UCSD-AML1 (cell line): ENCODE measurements at regions not wholly inside any gene's neighbourhood (a gene's known extent, or its start where the extent isn't known, plus 50 kb on each side); places are given as distances from the start of the nearest gene placed in this dataset.
"Not testable (repeated sequence)": the region's sequence is repeated elsewhere in the genome, so short reads cannot be mapped to it uniquely, and the experiment has no call there.

Experiments used
- DNase-seq: peaks from one replicate; lab custom pipeline; 2025; ENCODE audit not compliant: unreplicated experiment; lab: John Stamatoyannopoulos, UW

DNA sequence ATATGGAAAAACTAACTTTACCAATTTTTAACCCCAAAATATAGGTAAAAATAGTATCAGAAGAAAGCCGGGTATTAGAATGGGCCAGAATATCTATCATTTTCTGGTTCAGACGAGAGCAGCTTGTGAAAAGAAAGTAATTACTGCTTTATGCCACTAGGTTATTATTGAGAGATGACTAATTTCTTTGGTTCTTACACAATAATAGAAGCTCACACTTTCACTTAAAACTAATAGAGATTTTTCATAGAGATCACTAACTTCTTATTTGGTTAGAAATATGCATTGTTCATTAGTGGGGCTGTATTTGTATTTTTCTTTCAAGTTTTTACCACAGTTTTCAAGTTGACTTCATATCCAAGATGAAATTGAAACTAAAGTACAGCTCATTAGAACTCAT is 1241.2 kb upstream of the FLRT2 start:
- DNase-seq, result no peak

GRCh38 chr14:84298663-84299195 is 1231.2 kb upstream of the FLRT2 start:
- no peak for DNase-seq

DNA sequence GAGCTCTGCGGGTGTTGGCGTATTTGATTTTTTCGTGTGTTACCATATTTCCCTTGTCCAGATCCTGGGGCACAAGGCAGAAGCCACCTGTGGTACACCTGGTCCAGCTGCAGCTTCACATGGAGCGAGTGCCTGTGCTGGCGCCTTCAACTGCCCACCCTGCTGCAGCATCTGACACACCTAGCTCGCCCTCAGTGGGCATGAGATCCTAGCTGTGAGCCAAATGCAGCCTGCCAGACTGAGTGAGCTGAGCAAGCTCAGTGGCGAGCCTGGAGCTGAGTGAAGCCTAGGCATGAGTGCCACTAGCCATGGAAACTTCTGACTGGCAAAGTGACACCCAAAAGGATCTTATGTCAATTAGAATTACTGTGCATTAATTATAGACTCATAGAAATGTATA is 1226.8 kb upstream of the FLRT2 start:
- no peak for DNase-seq

GRCh38 chr14:84312551-84312950 is 1217.4 kb upstream of the FLRT2 start:
- DNase-seq, result no peak

GRCh38 chr14:84323450-84323849 is 1206.5 kb upstream of the FLRT2 start:
- DNase-seq, result no peak

DNA sequence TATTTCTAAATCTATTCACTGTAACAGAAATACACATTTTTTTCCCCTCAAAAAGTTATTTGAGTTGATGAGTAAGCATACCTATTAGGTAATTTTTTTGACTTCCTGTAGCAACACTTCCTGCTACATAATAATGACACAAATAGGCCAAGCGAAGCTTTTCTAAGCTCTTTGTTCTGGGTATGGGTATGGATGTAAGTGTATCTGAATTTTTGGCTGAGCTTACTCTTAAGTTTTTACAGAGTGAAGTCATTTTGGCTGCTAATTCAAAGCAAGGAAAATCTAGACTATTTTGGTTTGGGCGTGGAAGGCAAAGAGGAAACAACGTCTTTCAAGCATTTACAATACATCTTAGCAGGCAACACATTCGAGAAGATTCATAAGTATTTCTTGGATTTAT is 1206.0 kb upstream of the FLRT2 start:
- no peak for DNase-seq

GRCh38 chr14:84336433-84336832 is 1193.5 kb upstream of the FLRT2 start:
- no peak for DNase-seq

GRCh38 chr14:84340938-84341337 is 1189.0 kb upstream of the FLRT2 start:
- DNase-seq, result no peak

GRCh38 chr14:84341867-84342266 is 1188.1 kb upstream of the FLRT2 start:
- not testable (repeated sequence) for DNase-seq

GRCh38 chr14:84343656-84344055 is 1186.3 kb upstream of the FLRT2 start:
- DNase-seq, result no peak

DNA sequence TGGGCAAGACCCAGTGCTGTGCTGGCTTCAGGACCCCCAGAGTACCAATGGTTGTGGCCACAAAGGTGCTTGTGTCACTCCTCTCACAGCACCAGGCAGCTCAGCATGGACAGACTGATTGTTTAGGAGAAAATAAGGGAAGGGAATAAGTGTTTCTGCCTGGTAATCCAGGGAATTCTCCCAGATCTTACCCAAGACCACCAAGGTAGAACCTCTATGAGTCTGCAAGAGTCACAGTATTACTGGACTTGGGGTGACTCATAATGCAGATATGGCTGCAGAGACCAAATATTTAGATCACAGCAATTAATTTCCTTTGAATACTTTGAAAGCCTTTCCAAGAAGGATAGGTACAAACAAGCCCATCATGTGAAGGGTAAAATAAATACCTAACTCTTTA is 1178.3 kb upstream of the FLRT2 start:
- no peak for DNase-seq

GRCh38 chr14:84361476-84361875 is 1168.5 kb upstream of the FLRT2 start:
- DNase-seq, result no peak

DNA sequence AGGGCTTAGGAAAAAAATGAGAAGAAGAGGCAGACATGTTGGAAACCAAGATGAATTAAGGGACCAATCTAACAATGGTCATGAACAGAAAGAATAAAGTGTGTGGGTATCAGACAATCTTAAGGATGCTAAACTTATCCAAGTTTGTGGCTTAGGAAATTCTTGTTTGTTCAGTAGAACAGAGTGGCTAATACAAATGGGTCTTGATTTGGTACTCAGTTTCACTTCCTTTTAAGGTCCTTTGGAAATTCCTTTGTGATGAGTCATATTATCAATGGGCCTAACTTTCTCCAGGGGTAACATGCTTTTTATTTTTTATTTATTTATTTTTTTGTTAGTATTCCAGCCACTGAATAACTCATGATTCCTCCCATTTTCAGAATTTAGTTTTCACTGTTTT is 1154.7 kb upstream of the FLRT2 start:
- no peak for DNase-seq

DNA sequence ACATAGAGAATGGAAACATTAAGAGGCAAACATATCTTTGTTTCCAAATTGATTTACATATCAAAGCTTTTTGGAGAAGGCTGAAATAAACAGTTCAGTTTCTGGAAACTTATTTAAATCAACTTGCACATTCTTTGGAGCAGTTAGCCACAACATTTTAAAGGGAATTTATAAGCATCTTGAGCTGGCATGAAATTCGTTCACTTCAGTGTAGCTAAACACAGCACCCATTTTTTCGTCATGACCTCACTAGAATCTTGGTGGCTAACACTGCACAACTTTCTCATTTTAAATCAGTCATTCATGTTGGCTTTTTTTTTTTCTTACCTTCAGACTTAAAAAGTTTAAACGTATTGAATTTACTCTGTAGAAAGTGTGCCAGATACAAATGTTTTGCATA is 1139.9 kb upstream of the FLRT2 start:
- DNase-seq, result no peak

GRCh38 chr14:84397631-84398030 is 1132.3 kb upstream of the FLRT2 start:
- DNase-seq, result no peak

DNA sequence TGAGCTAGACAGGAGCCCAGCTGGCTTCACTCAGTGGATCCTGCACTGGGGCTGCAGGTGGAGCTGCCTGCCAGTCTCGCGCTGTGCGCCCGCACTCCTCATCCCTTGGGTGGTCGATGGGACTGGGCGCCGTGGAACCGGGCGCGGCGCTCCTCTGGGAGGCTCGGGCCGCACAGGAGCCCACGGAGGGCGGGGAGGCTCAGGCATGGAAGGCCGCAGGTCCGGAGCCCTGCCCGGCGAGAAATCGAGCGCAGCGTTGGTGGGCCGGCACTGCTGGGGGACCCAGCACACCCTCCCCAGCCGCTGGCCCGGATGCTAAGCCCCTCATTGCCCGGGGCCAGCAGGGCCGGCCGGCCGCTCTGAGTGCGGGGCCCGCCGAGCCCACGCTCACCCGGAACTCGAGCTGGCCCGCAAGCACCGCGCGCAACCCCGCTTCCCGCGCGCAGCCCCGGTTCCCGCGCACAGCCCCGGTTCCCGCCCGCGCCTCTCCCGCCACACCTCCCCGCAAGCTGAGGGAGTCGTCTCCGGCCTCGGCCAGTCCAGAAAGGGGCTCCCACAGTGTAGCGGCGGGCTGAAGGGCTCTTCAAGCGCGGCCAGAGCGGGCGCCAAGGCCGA is 1130.5 kb upstream of the FLRT2 start:
- DNase-seq, result no peak

DNA sequence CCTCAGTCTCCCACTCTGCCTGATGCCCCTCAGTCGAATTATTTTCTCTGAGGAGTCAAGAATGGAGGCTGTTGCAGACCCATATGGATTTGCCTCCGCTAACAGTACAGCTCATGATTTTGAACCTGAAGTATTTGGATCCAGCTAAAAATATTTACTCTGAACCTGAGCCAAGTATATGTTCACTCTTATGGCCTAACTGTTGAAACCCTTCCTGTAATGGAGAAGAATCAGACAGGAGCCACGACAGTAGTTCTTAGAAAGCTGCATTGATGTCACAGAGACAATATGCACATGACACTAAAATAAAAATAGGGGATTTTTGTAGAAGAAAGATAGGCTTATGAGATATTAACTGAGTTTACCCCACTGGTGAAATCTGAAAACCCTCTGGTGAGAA is 1128.3 kb upstream of the FLRT2 start:
- no peak for DNase-seq

GRCh38 chr14:84403585-84403984 is 1126.4 kb upstream of the FLRT2 start:
- no peak for DNase-seq

DNA sequence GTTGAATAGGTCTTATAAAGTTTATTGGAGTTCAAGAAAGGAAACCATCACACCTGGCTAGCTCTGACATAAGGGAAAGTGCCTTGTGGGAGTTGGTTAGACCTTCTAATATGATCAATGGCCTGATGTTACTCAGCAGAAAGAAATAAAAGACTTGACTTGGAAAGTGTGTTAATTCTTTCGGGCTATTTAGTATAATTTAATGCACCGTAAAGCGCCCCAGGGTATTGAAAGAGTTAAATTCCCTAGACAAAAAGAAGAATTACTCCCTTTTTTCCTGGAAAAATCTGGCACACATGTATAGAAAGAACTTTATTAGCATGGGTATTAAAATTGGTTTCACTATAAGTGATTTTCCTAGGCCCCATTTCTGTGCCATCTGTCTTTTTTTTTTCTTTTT is 1125.7 kb upstream of the FLRT2 start:
- DNase-seq, result no peak

DNA sequence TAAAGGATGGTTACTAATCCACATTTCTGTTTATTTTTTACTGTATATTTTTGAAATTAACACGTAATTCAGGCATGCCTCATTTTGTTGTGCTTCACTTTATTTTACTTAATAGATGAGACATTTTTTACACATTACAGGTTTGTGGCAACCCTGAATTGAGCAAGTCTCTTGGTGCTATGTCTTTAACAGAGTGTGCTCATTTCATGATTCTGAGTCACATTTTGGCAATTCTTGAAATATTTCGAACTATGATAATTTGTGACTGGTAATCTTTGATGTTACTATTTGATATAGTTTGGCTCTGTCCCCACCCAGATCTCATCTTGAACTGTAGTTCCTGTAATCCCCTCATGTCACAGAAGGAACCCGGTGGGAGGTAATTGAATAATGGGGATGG is 1120.5 kb upstream of the FLRT2 start:
- no peak for DNase-seq

GRCh38 chr14:84410344-84410743 is 1119.6 kb upstream of the FLRT2 start:
- DNase-seq, result no peak

GRCh38 chr14:84420221-84420620 is 1109.7 kb upstream of the FLRT2 start:
- no peak for DNase-seq

- DNase-seq, result no peak
Observed at GRCh38 chr14:84421621-84422020, 1108.3 kb upstream of the FLRT2 start.
